HCEC 1CT (cell line): ENCODE measurements at regions not wholly inside any gene's neighbourhood (a gene's known extent, or its start where the extent isn't known, plus 50 kb on each side); places are given as distances from the start of the nearest gene placed in this dataset.
"Not testable (repeated sequence)": the region's sequence is repeated elsewhere in the genome, so short reads cannot be mapped to it uniquely, and the experiment has no call there.

Experiments
- DNase-seq: peaks from one replicate; pipeline ENCODE4 v3.0.0-alpha.2; 2017

- DNase-seq = no peak
Measured at GRCh38 chr2:117257362-117257761, 557.1 kb upstream of the DDX18 start.

- no peak for DNase-seq
Measured at GRCh38 chr2:117269574-117269973, 544.9 kb upstream of the DDX18 start.

- DNase-seq = no peak
Measured at GRCh38 chr2:117271631-117272030, 542.9 kb upstream of the DDX18 start.

- no peak for DNase-seq
Measured at GRCh38 chr2:117273009-117273671, 541.4 kb upstream of the DDX18 start.

- DNase-seq = no peak
Measured at GRCh38 chr2:117293012-117293411, 521.5 kb upstream of the DDX18 start.

GRCh38 chr2:117299451-117299850, 515.0 kb upstream of the DDX18 start:
- DNase-seq = no peak

GRCh38 chr2:117308861-117309770, 505.4 kb upstream of the DDX18 start:
- DNase-seq = no peak

- no peak for DNase-seq
Measured at GRCh38 chr2:117321816-117322215, 492.7 kb upstream of the DDX18 start.

GRCh38 chr2:117323331-117323730, 491.2 kb upstream of the DDX18 start:
- DNase-seq = no peak

GRCh38 chr2:117330641-117331040, 483.9 kb upstream of the DDX18 start:
- no peak for DNase-seq

- DNase-seq = no peak
Measured at GRCh38 chr2:117335967-117336366, 478.5 kb upstream of the DDX18 start.

- no peak for DNase-seq
Measured at GRCh38 chr2:117336496-117336895, 478.0 kb upstream of the DDX18 start.

GRCh38 chr2:117337981-117338380, 476.5 kb upstream of the DDX18 start:
- not testable (repeated sequence) for DNase-seq

- DNase-seq = no peak
Measured at GRCh38 chr2:117339980-117340379, 474.5 kb upstream of the DDX18 start.

GRCh38 chr2:117341690-117342089, 472.8 kb upstream of the DDX18 start:
- no peak for DNase-seq

- DNase-seq = no peak
Measured at GRCh38 chr2:117342415-117342814, 472.1 kb upstream of the DDX18 start.

GRCh38 chr2:117349687-117350086, 464.8 kb upstream of the DDX18 start:
- no peak for DNase-seq

- DNase-seq = no peak
Measured at GRCh38 chr2:117351396-117351795, 463.1 kb upstream of the DDX18 start.

- no peak for DNase-seq
Measured at GRCh38 chr2:117359266-117359914, 455.1 kb upstream of the DDX18 start.

- no peak for DNase-seq
Measured at GRCh38 chr2:117360586-117360985, 453.9 kb upstream of the DDX18 start.

GRCh38 chr2:117378653-117379052, 435.8 kb upstream of the DDX18 start:
- no peak for DNase-seq

- no peak for DNase-seq
Measured at GRCh38 chr2:117379928-117380327, 434.6 kb upstream of the DDX18 start.

- not testable (repeated sequence) for DNase-seq
Measured at GRCh38 chr2:117383997-117384396, 430.5 kb upstream of the DDX18 start.

- DNase-seq = no peak
Measured at GRCh38 chr2:117396161-117396560, 418.3 kb upstream of the DDX18 start.
